HG02981 (cell line): ENCODE measurements at regions not wholly inside any gene's neighbourhood (a gene's known extent, or its start where the extent isn't known, plus 50 kb on each side); places are given as distances from the start of the nearest gene placed in this dataset.

Experiments
- ATAC-seq: cut with Tn5 transposase; IDR thresholded peaks from one replicate; pipeline ENCODE4 v1.9.1; 2021; ENCODE audit warnings: mild to moderate bottlenecking, moderate library complexity; ENCODE audit not compliant: unreplicated experiment

DNA sequence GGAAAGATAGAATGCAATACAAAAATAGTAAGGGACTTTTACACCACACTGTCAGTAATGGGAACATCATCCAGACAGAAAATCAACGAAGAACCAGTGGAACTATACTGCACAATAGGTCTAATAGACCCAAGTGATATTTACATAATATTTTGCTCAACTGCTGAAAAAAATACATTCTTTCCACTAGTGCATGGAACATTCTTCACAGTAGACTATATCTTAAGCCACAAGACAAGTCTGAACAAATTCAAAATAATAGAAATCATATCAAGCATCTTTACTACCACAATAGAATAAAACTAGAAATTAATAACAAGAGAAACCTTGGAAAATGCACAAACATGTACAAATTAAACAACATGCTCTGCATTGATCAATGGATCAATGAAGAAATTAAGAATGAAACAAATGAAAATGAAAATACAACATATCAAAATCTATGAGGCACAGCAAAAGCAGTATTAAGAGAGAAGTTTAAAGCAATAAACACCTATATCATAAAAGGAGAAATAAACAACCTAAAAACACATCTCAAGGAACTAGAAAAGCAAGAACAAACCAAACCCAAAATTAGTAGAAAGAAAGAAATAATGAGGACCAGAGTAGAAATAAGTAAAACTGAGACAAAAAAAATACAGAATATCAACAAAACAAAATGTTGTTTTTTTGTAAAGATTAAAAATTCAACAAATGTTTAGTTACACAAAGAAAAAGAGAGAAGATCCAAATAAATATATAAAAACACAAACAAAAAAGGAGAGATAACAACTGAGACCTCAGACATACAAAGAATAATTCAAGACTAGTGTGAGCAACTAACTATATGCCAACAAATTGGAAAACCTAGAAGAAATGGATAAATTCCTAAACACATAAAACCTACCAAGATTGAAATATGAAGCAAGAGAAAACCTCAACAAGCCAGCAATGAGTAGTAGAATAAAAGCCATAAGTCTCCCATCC is 51.5 kb upstream of the ANTXR2 start:
- no peak for ATAC-seq
